OCI-LY7 (cell line): ENCODE measurements at regions not wholly inside any gene's neighbourhood (a gene's known extent, or its start where the extent isn't known, plus 50 kb on each side); places are given as distances from the start of the nearest gene placed in this dataset.

Experiments used
- CTCF ChIP-seq: fragments of 200-600 bp; sonication (generic); conservative IDR thresholded peaks from 2 replicates; pipeline ENCODE4 v1.5.1; 2014; ENCODE audit warnings: mild to moderate bottlenecking, antibody characterized with exemption, low read length, moderate library complexity, mixed read lengths
- EZH2phosphoT487 ChIP-seq: fragments of 200-600 bp; sonication (generic); IDR thresholded peaks from 2 replicates; pipeline ENCODE4 v1.6.1; 2018; ENCODE audit warnings: low read depth, borderline replicate concordance, mild to moderate bottlenecking, mixed run types, antibody characterized with exemption, low read length, moderate library complexity, mixed read lengths

DNA sequence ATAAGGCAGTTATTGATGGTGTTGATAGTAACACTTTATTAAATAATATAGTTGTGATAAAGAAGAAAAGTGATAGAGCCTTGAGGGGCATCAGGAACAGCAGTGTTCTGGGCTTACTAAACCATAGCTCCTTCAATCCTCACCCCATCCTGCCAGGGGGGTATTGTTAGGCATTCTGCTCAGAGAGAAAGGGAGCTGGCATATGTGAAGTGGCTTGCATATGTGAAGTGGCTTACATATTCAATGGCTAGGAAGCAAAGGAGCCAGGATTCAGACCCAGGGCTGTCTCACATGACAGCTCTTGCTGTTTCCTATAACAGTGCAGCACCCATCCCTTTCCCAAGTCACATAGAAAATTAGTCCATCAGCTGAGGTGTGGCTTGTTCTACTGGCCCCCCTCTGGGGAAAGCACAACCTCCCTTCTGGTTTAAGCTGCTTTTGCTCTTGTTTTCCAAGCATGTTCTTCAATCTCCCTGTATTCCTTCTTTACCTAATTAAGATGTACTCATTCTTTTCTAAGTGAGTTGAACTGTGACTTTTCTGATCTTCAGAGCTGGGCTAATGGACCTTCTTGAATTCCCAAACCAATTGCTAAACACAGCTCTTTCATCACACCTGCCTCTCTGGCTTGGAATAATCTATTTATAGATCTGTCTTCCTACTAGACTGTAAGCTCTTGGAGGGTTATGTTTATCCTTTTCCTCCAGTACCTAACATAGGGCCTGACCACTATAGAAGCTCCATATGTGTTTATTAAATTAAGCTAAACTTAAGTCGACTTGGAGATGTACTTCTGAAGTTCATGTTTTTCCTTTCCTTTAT lies 108.7 kb upstream of the GLI3 start:
- TF ChIP-seq CTCF: no peak
- no peak for TF ChIP-seq EZH2phosphoT487
